ENCODE measurements at regions not wholly inside any gene's neighbourhood (a gene's known extent, or its start where the extent isn't known, plus 50 kb on each side); places are given as distances from the start of the nearest gene placed in this dataset.

DNA sequence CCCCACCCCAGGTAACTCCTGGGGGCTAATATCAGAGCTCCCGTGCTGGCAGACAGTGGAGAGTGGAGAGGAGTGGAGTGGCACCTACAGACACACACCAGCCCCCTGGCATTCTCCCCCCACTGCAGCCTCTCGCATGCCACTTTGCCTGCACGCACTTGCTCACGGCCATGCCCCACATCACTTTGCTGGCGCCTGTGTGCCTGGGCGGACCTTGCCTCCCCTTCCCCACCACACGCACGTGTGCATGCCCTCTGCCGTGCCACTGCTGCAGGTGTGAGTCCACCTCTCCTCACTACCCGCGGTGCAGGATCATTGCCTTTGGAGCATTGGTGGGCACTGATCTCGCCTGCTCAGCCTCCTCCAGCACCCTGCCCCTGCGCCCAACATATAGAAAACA lies 72.6 kb upstream of the DOK6 start:
- H3K4me3 ChIP-seq (ENCODE audit: low read length): no peak overlapping the region
- no peaks in the 10 kb centered on the region for H3K4me1 ChIP-seq (ENCODE audit: insufficient read depth, low read length)
- H3K9me3 ChIP-seq (ENCODE audit: low read length): no peaks in the 10 kb centered on the region
- H3K79me2 ChIP-seq (ENCODE audit: low read length): no peaks in the 10 kb centered on the region
- POLR2A ChIA-PET (ENCODE audit: unreplicated experiment): no interaction called here
- H3K9me2 ChIP-seq (replicated peaks; ENCODE audit: low read length): no peaks in the 10 kb centered on the region
- no peak for DNase-seq
- H4K20me1 ChIP-seq (ENCODE audit: low read length): no peaks in the 10 kb centered on the region
- TF ChIP-seq EZH2phosphoT487 (IDR thresholded peaks at IDR 0.05; ENCODE audit: borderline replicate concordance, low read length): no peak
- no peaks in the 10 kb centered on the region for H3K27me3 ChIP-seq (ENCODE audit: low read length)
- intact Hi-C loops (cut with micrococcal nuclease): no loop called here
- no peaks in the 10 kb centered on the region for H3K36me3 ChIP-seq (ENCODE audit: low read depth, low read length)
- H3K4me2 ChIP-seq (ENCODE audit: low read length): no peak overlapping the region
- BruUV-seq (replicated peaks): no TSS peak
- H3K27ac ChIP-seq (ENCODE audit: low read length): no peak overlapping the region
- CTCF ChIA-PET: no interaction called here
- ATAC-seq: no peak
- no peaks in the 10 kb centered on the region for H3F3A ChIP-seq (ENCODE audit: low read length, unreplicated experiment)
- H3K9ac ChIP-seq (ENCODE audit: low read length): no peak overlapping the region
- H2AFZ ChIP-seq (ENCODE audit: low read length): no peak overlapping the region

DNA sequence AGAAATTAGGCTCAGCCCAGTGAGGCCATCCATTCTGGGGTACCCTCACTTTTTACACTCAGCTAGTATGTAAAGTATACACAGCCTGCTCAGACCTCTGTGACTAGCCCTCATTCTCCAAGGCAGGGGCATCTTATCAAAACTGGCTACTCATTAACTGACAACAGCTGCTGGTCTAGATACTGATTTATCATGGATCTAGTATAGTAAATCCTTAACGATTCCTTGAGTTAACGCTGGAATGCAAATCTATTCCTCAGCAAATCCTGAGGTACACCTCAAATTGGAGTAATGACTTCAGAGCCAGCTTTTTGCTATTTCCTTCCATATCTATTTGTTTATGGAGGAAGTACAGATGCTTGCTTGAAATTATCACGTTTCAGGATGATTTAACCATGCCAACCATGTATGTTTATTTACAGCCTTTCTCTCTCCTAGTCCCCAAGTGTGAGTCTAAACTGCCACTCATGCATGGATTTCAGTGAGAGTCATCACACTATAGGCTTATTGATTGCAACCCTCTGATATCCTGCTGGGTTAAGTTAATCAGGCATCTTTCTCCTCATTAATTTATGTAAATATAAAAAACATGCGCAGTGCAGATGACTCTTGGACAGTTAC lies 70.2 kb upstream of the DOK6 start:
- ChIA-PET POLR2A (ENCODE audit: unreplicated experiment) (no interaction called here), CTCF (no interaction called here)
- no peak for DNase-seq
- BruUV-seq (replicated peaks): no TSS peak
- intact Hi-C loops (cut with micrococcal nuclease): no loop called here
- Histone ChIP-seq H3K4me1 (ENCODE audit: insufficient read depth, low read length) (no peaks in the 10 kb centered on the region), H3K27ac (ENCODE audit: low read length) (no peak overlapping the region), H4K20me1 (ENCODE audit: low read length) (no peaks in the 10 kb centered on the region), H3K36me3 (ENCODE audit: low read depth, low read length) (no peaks in the 10 kb centered on the region), H3K9me2 (replicated peaks; ENCODE audit: low read length) (no peaks in the 10 kb centered on the region), H3K9me3 (ENCODE audit: low read length) (no peaks in the 10 kb centered on the region), H2AFZ (ENCODE audit: low read length) (no peak overlapping the region), H3F3A (ENCODE audit: low read length, unreplicated experiment) (no peaks in the 10 kb centered on the region), H3K9ac (ENCODE audit: low read length) (no peak overlapping the region), H3K4me3 (ENCODE audit: low read length) (no peak overlapping the region), H3K4me2 (ENCODE audit: low read length) (no peak overlapping the region), H3K79me2 (ENCODE audit: low read length) (no peaks in the 10 kb centered on the region), H3K27me3 (ENCODE audit: low read length) (no peaks in the 10 kb centered on the region)
- TF ChIP-seq, protein P1, sequence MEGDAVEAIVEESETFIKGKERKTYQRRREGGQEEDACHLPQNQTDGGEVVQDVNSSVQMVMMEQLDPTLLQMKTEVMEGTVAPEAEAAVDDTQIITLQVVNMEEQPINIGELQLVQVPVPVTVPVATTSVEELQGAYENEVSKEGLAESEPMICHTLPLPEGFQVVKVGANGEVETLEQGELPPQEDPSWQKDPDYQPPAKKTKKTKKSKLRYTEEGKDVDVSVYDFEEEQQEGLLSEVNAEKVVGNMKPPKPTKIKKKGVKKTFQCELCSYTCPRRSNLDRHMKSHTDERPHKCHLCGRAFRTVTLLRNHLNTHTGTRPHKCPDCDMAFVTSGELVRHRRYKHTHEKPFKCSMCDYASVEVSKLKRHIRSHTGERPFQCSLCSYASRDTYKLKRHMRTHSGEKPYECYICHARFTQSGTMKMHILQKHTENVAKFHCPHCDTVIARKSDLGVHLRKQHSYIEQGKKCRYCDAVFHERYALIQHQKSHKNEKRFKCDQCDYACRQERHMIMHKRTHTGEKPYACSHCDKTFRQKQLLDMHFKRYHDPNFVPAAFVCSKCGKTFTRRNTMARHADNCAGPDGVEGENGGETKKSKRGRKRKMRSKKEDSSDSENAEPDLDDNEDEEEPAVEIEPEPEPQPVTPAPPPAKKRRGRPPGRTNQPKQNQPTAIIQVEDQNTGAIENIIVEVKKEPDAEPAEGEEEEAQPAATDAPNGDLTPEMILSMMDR (conservative IDR thresholded peaks at IDR 0.05; ENCODE audit: low read depth, low read length): no peak
- TF ChIP-seq EZH2phosphoT487 (IDR thresholded peaks at IDR 0.05; ENCODE audit: borderline replicate concordance, low read length) (no peak), EZH2 (IDR thresholded peaks at IDR 0.05; ENCODE audit: low read length, unreplicated experiment) (no peak)
- ATAC-seq: no peak

DNA sequence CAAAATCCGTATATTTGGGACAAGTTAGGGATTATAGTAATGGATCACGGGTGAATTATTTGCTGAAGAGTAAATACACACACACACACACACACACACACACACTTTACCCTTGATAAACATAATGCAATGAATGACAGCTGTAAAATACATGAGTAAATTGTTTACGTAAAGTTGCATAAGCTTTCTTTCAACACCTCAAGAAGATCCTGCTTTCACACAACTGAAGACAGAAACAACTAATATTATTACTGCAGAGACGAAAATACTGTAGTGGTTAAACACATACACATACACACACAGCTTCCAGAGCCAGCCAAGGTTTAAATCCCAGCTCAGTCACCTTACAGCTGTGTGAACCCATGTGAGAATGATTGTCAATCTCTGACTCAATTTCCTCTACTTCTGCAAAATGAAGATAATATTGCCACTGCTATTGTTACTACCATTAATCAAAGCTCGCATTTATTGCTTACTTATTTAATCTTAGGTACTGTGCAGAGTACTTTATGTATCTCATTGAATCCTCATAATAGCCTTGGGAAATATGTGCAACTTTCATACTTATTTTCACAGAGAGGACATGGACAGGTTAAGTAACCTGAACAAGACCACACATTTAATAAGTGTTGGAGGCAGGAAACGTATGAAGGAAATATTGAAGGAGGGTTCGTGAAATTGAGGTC lies 50.6 kb upstream of the DOK6 start:
- no TSS peak for BruUV-seq (replicated peaks)
- no peaks in the 10 kb centered on the region for H3K27me3 ChIP-seq (ENCODE audit: low read length)
- intact Hi-C loops (cut with micrococcal nuclease): no loop called here
- H3F3A ChIP-seq (ENCODE audit: low read length, unreplicated experiment): no peaks in the 10 kb centered on the region
- H4K20me1 ChIP-seq (ENCODE audit: low read length): no peaks in the 10 kb centered on the region
- H3K9me2 ChIP-seq (replicated peaks; ENCODE audit: low read length): no peaks in the 10 kb centered on the region
- H3K27ac ChIP-seq (ENCODE audit: low read length): no peak overlapping the region
- POLR2A ChIA-PET (ENCODE audit: unreplicated experiment): no interaction called here
- H3K9ac ChIP-seq (ENCODE audit: low read length): no peak overlapping the region
- ATAC-seq (no peak), DNase-seq (no peak)
- no peaks in the 10 kb centered on the region for H3K79me2 ChIP-seq (ENCODE audit: low read length)
- no peak overlapping the region for H3K4me3 ChIP-seq (ENCODE audit: low read length)
- H3K4me1 ChIP-seq (ENCODE audit: insufficient read depth, low read length): no peaks in the 10 kb centered on the region
- H3K4me2 ChIP-seq (ENCODE audit: low read length): no peak overlapping the region
- no peaks in the 10 kb centered on the region for H3K36me3 ChIP-seq (ENCODE audit: low read depth, low read length)
- no peaks in the 10 kb centered on the region for H3K9me3 ChIP-seq (ENCODE audit: low read length)
- TF ChIP-seq EZH2phosphoT487 (IDR thresholded peaks at IDR 0.05; ENCODE audit: borderline replicate concordance, low read length): no peak
- CTCF ChIA-PET: no interaction called here
- no peak overlapping the region for H2AFZ ChIP-seq (ENCODE audit: low read length)
